GM18907 (cell line): ENCODE measurements at regions not wholly inside any gene's neighbourhood (a gene's known extent, or its start where the extent isn't known, plus 50 kb on each side); places are given as distances from the start of the nearest gene placed in this dataset.

Source experiments
- ATAC-seq: cut with Tn5 transposase; IDR thresholded peaks from one replicate; pipeline ENCODE4 v1.9.1; 2021; ENCODE audit warnings: mild to moderate bottlenecking, moderate library complexity; ENCODE audit not compliant: unreplicated experiment

DNA sequence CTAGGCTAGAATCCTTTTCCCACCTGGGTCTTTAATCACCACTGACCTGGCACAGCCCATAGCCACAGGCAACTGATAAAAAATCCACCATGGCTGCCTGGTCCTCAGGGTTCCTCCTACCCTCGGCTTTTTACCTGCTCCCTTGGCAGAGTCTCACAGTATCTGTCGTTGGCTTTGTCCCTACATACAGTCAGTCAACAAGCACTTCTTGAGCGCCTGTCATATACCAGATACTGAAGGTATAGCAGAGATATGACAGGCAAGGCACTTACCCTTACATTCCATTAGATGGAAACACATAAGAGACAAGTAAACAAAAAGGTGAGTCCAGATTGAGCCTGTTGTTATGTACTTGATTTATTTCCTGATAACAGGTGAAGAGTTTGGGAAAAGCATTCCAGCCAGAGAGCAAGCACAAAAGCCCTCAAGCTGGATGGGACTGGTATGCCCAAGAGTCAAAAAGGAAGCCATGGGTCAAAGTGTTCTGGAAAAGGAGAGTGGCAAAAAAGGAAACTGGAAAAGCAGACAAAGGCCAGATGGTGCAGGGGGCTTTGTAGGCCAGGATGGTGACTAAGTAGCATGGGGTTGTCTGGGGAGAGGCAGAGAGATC is 247.0 kb downstream of the CHD9NB start:
- no peak for ATAC-seq

DNA sequence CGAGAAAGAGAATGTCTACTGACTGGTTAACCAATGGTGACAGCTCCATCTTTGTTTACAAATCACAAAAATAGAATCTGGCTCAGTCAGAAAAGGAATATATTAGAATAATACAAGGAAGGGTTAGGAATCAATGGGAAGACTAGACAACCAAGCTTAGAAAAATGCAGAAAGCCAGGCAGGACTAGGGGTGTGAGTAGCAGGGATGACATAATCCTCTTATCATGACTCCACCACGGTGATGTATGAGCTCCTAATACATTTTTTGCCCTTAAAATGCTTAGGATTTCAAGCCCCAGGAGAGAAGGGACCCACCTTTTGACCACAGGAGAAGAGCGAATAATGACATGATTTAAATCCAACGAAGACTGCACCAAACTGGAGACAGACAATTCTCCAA is 252.3 kb downstream of the CHD9NB start:
- no peak for ATAC-seq

DNA sequence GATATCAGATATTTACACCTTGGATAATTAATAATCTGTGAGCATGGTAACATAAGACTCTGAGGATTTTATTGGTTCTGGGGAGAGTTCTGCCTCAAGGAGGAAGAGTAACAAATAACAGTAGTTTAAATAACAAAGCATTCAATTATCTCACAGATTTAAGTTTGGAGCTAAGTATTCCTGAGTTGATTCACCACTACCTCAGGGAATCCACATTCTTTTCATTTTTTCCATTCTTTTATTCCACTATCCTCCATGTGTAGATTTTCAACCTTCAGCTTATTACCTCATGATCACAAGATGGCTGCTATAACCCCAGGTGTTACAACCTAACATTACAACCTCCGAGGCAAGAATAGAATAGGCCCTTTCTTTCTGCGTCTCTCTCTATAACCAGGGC is 252.2 kb upstream of the TOX3 start:
- no peak for ATAC-seq

DNA sequence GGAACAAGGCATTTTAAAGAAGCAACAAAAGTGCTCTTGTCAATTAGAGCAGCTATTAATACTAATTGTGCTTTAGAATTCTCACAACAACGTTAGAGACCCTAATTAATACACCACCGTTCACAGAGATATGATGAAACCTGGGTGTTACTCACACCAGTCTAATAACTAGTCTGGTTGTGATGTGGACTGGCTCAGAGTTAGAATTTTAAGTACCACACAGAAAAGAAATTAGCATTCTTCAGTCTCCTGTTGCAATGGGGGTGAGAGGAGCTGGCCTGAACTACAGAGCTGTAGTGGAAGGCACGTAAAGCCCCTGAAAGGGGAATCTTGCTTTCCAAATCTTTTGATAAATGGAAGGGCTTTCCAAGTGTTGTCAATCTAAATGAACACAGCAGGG is 240.8 kb upstream of the TOX3 start:
- ATAC-seq: no peak

DNA sequence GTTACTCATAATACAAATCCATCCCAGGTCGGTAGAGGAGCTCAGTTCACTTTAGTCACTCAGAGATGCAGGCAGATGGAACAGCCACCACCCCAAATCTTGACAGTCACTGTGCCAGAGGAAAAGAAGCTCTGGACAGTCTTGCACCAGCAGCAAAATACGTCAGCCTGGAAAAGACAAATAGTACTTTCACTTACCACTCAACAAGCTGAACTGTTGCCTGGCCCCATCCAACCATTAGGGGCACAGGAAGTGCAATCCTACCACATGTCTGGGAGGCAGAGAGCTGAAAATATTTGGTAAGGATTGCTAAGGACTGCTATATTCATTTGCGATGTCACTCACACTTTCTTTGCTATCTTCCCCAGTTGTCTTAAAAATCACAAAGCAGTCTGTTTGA is 239.1 kb upstream of the TOX3 start:
- ATAC-seq: no peak

DNA sequence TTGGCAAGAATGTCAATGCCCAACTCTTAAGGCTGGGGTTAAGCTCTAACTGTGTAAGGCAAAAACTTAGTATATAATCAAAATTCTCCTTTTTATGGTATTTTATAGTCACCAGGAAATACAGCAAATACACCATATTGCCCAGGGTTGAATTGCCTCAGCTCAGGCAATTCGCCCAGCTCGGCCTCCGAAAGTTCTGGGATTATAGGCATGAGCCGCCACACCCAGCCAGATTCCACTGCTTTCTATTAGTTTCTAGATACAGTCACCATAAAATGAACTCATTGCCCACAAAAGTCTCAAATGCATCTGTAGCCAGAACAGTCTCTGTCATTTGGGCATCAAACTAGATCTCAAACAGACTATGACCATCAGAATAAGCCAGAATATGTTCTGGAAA is 238.7 kb upstream of the TOX3 start:
- no peak for ATAC-seq

DNA sequence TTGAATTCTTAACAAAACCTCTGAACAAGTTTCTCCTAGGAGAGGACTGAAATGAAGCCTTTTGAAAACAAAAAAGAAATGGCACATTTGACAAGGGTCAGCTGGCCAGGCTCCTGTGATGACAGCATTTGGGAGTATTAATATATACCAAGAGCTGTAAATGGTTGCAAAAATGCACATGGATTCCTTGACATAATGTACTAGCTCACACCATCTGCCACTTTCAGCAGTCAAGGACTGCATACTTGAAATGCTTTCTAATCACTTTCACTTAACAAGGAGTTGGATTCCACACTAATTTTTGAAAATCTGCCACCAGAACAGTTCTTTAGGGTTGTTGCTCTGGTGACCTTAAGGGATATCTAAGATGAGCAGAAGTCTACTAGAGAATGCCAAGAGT is 236.7 kb upstream of the TOX3 start:
- no peak for ATAC-seq

DNA sequence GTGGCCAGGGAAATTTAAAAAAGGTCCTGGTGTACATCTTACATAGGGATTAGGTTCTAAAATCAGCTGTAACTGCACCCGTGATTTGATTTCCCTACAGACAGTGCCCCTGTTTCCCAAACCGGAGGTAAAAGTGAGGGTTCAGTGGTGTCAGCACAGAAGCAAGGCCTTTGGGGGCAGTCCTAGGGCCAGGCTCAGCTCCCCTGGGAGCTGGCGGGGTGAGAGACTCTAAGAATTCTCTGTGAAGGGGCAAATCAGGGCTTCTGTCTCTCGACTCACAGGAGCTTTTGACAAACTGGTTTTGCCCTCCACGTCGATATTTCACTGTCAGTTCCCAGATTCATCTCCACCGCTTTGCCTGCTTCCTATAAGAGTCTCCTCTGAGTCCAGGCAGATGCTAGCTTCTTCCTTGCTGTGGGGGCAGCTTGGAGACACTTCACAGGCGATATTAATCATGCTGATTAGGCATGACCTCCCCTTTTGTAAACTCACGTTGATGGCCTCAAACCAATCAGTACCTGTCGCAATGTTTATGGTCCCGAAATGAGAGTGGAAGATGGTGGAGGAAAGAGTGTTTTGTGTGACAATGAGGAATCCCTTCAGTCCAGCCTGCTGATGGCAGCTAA is 234.2 kb upstream of the TOX3 start:
- no peak for ATAC-seq

DNA sequence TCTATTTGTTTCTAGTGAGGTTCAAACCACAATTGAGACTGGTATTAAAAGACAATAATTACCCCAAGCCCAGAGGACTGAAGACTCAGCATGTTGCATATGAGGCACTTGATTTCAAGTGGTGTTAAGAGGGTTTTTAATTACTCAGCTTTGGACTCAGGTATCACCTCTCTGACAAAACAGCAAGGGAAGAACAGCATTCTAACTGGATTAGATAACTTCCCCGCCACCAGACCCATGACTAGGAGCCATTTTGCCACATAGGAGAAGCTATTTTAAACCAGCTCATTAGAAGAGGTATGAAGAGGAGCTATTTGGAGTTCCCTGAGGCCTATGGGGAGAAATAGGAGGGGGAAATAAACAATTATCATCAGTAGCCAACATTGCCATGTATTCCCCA is 226.1 kb upstream of the TOX3 start:
- no peak for ATAC-seq

DNA sequence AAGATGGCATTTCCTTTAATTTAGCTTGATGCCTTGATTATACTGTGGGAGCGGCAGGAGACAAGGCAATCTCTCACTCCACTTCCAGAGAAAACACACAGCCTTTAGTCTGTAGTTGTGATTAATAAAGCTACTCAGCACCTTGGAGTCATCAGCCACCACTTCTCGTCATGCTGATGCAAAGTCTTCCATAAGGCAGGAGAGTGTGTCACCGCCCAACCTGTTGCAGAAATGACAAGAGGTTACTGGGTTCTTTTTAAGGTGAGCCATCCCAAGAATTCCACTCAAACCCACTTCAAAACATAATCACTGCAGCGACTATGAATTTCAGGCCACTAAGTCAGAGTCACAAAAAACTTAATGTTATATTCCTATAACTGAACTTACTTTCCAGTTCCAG is 223.9 kb upstream of the TOX3 start:
- ATAC-seq: no peak

DNA sequence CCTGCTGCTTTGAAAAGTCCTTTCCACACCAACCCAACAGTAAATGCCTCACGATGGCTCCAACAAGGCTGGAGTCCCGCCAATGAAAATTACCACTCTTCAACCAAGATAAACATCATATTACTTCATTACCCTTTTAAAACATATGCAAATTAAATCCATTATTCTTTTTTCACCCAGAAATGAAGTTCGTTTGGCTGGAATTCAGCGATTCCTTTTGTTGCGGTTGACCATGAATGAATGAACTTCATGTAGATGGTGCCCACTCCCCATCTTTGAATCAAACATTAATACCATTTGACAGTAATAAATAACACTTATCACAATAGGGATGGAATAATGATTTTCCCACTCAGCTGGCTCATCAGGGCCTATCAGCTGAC is 211.5 kb upstream of the TOX3 start:
- no peak for ATAC-seq

DNA sequence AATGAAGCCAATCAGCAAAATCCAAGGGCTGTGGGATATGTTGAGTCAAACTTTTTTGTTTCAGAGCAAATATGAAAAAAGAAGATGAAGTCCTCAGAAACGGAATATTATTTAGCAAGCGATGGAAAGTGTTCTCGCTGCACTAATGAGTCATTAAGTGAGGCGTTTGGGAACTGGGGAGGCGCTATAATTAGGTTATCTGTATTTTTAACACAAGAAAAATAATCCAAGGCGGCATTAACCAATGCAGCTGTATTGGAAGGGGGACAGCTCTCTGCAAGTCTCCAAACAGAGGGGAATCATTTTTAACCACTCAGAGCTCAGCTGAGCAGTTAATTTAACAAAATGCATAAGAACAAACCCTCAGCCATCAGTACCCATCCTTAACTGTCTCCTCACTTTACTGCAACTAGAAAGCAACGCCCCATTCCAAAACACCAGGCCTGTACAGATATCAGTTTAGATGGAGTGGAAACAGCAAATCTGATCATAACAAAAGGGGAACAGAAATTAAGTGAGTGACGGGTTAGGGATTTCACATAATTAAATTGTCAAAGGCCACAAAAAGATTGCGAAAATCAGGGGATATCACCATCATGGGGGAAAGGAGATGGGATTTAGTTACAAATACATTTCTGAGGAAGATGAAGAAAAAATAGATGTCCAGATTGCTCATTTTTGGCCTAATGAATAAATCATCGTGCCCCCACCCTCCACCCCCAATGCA is 211.0 kb upstream of the TOX3 start:
- ATAC-seq: no peak

DNA sequence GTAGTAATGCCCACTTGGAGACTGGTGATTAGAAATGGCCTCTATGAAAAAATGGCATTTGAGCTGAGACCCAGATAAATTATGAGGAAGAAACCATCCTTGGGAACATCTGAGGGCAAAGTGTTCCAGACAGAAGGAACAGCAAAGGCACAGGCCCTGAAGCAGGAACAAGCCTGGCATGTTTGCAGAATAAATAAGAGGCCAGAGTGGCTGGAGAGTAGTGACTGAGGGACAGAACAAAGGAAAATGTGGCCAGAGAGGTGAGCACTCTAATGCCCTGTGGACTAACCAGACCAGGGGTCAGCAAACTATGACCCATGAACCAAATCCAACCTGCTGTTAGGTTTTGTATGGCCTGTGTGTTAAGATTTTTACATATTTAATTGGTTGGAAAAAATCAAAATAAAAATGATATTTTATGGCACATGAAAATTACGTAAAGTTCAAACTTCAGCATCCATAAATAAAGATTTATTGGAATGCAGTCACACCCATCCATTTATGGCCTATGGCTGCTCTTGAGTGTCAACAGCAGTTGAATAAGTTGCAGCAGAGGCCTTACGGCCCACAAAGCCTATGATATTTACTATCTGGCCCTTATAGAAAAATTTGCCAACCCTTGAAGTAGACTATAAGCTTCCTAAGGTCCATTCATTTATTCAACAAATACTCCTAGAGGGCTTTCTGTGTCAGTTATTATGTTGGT is 210.0 kb upstream of the TOX3 start:
- no peak for ATAC-seq

DNA sequence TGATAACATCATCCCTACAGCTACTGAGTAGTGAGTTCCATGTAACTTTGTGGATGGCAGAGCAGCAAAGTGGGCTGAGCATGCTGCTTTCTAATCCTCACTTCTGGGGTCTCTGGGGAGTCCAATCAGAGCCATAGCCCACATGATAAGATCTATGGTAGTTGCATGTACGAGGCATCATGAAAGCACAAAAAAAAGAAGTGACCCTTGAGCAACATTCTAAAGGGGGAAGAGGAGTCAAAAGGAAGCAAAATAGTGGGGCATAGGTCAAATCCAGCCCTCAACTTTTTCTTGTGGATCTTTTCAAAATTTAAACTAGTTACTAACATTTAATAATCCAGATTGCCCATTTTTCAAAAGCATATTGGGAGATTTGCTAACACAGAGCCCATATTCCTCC is 208.5 kb upstream of the TOX3 start:
- no peak for ATAC-seq

DNA sequence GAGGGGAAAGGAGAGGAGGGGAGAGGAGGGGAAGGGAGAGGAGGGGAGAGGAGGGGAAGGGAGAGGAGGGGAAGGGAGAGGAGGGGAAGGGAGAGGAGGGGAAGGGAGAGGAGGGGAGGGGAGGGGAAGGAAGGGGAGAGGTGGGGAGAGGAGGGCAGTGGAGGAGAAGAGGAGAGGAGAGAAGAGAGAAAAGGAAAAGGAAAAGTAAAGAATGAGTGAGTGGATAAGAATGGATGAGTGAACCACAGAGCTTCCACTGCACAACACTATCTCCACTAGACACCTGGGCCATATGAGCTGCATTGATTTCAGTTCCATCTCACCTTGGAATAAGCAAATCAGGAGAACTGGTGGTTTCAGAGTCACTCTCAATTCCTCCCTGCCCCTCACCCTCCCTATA is 204.1 kb upstream of the TOX3 start:
- ATAC-seq: no peak

DNA sequence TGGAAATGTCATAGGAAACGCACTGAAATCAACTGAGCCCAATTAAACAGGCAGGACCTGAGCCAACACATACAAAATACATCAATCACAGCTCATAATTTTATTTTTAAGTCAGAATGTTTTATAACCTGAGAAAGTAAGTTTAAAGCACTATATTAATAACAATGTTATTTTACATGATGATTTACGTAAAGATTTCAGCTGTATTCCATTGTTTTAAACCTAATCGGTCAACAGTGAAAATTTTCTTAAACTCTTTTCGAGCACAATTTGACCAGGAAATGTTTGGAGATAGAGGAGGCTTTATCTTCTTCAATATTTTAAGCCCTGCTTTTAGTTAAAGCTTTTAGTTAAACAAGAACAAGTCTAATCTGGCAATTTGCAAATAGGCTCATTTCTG is 201.8 kb upstream of the TOX3 start:
- ATAC-seq: no peak

DNA sequence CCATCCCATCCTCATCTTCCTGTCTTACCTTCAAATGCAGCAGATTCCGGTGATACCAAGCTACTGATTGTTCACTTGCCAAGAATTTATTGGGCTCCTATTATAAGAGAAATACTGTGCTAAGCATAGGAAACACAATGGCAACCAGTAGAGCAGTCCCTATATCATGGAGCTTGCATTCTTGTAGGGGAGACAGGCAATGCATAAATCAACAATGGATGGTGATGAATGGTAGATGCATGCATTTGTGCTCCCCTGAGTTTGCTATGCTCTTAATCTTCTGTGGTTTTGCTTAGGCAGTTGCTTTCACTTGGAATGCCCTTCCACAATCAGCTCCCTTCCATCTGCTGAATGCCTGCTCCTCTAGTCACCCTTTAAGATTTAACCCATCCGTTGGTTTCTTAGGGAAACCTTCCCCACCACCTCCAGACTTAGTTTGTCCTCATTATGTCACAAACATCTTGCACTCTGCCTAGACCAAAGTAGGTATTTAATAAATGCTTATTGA is 200.2 kb upstream of the TOX3 start:
- ATAC-seq: no peak

DNA sequence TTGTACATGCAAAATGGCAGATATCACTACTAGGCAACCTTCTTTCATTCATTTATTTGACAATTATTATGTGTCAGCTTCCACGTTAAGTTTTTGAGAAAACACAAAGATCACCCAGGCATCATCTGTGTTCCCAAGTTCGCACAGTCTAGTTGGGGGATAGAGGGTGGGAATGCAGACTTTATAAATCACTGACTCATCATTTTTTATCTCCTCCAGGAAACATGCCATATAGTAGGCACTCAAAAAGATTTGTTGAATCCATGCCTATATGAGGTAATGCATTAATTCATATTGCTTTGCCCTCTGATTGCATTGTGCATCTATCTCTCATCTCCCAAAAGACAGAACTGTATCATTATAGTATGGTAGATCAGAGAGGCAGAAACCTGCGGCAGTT is 196.8 kb upstream of the TOX3 start:
- no peak for ATAC-seq

DNA sequence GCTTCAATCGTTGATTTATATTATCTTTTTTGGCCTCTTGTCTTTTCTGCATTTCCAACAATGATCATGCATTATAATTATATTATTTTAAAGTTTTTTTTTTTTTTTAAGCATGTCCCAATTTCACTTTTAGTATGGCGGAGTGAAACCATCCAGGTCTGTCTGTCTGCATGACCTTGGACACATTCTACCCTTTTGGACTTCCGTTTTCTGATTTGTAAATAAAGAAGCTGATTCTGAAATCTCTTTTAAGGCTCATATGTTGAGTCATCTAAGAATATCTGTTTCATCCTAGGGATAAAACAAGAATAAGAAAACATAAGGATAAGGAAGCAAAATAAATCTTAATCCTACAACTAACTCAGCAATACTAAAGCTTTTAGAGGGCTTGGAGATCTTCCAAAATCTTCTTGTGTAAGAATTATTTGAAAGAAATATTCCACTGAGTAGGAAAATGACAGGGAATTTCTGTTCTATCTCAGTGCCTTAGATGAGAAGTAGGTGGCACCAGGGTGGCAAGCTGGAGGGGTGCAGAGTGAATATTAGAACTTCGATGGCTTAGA is 195.7 kb upstream of the TOX3 start:
- no peak for ATAC-seq

DNA sequence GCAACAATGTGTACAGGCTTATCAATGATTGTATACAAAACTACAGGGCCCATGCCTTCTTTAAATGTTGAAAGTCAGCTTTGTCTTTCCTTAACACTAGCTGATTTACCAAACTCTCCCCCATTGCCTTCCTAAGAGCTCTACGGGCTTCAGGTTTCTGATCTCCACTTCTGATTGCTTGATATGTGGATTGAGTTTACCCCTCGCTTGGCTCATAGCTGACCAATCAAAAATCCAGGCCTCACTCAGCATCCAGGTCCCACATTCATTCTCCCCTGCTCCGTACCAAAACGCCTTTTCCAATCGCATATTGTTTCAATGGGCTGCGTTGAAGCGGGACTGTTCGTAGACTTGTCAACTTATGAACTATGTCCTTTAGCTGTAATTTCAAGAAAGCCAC is 195.1 kb upstream of the TOX3 start:
- ATAC-seq: no peak

DNA sequence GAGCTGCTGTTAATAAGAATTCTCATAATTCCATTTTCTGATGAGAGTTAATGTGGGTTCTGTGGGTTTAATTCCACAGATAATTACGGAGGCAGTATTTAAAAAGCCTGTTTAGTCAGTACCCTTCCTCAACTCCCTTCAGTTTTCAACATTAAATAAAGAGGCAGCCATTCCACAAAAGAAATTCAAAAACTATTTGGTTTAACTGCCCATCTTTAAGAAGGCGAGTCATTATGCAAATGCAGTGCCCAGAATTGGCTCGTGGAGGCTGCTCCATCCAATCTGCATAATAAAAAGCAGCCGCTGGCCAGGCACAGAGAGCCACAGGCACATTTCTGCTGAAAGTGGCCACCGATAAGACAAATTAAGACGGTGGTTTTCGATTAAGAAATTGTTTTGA is 194.4 kb upstream of the TOX3 start:
- no peak for ATAC-seq

DNA sequence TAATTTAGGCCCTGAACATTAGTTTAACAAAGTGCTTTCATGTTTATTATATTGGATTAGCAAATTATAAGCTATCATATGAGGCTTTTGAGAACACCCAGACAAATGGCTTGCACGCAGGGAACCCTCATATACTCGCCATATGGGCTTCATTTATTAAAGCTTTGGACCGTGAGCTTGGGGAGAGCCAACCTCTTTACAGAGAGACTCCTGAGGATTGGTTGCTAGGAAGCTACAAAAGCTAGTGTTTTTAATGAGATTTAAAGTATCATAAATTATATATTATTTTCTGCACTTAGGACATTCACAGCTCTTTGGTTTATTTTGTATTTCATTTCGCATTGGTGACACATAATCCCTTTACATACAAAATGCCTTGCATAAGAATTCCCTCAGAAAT is 193.8 kb upstream of the TOX3 start:
- no peak for ATAC-seq
